Testis (tissue), 2 donors: ENCODE measurements at regions not wholly inside any gene's neighbourhood (a gene's known extent, or its start where the extent isn't known, plus 50 kb on each side); places are given as distances from the start of the nearest gene placed in this dataset.

Source experiments
- POLR2A ChIP-seq: fragments of 450-650 bp; IDR thresholded peaks from one replicate; pipeline ENCODE4 v1.6.1; 2017; ENCODE audit warnings: antibody characterized with exemption, mild to moderate bottlenecking, moderate library complexity
- TF ChIP-seq, protein P1 (sequence below), 3 experiments: fragments of 450-650 bp in 2 of 3; fragments of 200-600 bp in 1 of 3; sonication (generic) in 1 of 3; IDR thresholded peaks; one replicate each; pipeline ENCODE4 v1.5.1; 2016 to 2019; ENCODE audit warnings: antibody characterized with exemption in 3 of 3, mild to moderate bottlenecking in 2 of 3, moderate library complexity in 1 of 3

DNA sequence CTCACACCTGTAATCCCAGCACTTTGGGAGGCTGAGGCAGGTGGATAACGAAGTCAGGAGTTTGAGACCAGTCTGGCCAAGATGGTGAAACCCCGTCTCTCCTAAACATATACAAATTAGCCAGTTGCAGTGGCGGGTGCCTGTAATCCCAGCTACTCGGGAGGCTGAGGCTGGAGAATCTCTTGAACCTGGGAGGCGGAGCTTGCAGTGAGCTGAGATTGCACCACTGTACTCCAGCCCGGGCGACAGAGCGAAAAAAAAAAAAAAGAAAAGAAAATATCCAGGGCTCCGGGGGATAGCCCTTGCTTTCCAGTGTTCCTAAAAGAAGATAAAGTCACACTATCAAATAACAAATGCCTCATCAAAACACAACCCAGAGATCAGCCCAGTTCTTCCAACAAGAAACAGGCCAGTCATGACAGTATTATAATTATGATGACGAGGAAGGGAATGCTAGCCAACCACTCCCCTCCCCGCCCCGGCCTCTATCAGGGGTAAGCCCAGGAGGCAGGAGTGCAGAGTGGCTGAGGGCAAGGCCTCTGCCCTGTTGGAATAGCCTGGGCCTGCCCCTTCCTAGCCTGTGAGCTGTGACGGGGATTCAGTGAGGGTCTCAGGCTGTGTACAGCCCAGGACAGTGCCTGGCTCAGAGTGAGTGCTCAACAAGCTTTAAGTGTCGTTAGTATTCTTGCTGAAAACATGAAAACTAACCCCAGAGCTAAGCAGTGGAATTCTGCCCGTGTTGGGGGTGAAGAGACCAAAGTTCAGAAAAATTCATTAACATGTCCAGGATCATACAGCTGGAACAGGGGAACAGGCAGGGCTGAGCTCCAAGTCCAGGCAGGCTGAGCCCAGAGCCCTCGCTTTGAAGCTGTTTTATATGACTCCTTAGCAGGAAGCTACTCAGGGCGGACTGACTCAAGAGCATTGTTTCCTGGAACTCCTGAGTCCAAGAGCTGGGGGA is 54.3 kb downstream of the FAM241B start:
- TF ChIP-seq, protein P1, sequence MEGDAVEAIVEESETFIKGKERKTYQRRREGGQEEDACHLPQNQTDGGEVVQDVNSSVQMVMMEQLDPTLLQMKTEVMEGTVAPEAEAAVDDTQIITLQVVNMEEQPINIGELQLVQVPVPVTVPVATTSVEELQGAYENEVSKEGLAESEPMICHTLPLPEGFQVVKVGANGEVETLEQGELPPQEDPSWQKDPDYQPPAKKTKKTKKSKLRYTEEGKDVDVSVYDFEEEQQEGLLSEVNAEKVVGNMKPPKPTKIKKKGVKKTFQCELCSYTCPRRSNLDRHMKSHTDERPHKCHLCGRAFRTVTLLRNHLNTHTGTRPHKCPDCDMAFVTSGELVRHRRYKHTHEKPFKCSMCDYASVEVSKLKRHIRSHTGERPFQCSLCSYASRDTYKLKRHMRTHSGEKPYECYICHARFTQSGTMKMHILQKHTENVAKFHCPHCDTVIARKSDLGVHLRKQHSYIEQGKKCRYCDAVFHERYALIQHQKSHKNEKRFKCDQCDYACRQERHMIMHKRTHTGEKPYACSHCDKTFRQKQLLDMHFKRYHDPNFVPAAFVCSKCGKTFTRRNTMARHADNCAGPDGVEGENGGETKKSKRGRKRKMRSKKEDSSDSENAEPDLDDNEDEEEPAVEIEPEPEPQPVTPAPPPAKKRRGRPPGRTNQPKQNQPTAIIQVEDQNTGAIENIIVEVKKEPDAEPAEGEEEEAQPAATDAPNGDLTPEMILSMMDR (IDR thresholded peaks at IDR 0.05), result no peak
- TF ChIP-seq POLR2A, result no peak
